T-helper 2 cell treated with Interferon-gamma antibody and Interleukin-4, amounts not matched to agents 5 μg/mL and 100 μg/mL, for 36 hours (primary cell): ENCODE measurements at regions not wholly inside any gene's neighbourhood (a gene's known extent, or its start where the extent isn't known, plus 50 kb on each side); places are given as distances from the start of the nearest gene placed in this dataset.

ENCODE experiments used
- DNase-seq: peaks from one replicate; pipeline ENCODE4 v3.0.0; 2021; ENCODE audit warnings: low spot score
- H3K27ac Mint-ChIP-seq: one replicate; pipeline ENCODE4 v1.8.0; 2021; ENCODE audit warnings: mild to moderate bottlenecking, mixed read lengths
- H3K27me3 Mint-ChIP-seq: one replicate; pipeline ENCODE4 v1.8.0; 2021; ENCODE audit warnings: low read depth, mixed read lengths
- H3K36me3 Mint-ChIP-seq: one replicate; pipeline ENCODE4 v1.8.0; 2021; ENCODE audit warnings: low read depth, mixed read lengths
- H3K4me1 Mint-ChIP-seq: one replicate; pipeline ENCODE4 v1.8.0; 2021; ENCODE audit warnings: low read depth, mixed read lengths
- H3K4me3 Mint-ChIP-seq: one replicate; pipeline ENCODE4 v1.8.0; 2022; ENCODE audit warnings: mild to moderate bottlenecking, moderate library complexity, mixed read lengths
- H3K9me3 Mint-ChIP-seq: one replicate; pipeline ENCODE4 v1.8.0; 2021; ENCODE audit warnings: mixed read lengths

DNA sequence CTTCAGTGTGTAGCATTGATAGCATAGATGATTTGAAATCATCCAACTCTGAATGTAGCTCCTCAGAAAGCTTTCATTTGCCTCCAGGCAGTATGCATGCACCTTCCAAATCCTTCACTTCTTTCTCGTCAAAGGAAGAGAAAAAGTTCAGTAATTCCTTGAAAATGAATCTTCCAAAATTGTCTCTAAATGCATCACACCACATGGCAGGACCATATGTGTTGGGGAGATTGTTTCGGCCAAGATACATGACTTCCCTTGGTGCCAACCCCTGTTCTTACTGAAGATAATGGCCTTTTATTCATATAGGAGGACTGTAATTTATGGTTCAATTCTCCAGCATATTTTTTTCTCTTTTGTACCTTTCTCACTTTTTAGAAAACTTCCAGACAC is 315.6 kb upstream of the SPRY2 start:
- peaks cover 38% of the 10 kb centered on the region for H3K9me3 Mint-ChIP-seq
- no peak overlapping the region for H3K4me3 Mint-ChIP-seq
- no peak for DNase-seq
- H3K36me3 Mint-ChIP-seq, result no peaks in the 10 kb centered on the region
- H3K27ac Mint-ChIP-seq, result no peak overlapping the region
- no peaks in the 10 kb centered on the region for H3K4me1 Mint-ChIP-seq
- no peaks in the 10 kb centered on the region for H3K27me3 Mint-ChIP-seq

DNA sequence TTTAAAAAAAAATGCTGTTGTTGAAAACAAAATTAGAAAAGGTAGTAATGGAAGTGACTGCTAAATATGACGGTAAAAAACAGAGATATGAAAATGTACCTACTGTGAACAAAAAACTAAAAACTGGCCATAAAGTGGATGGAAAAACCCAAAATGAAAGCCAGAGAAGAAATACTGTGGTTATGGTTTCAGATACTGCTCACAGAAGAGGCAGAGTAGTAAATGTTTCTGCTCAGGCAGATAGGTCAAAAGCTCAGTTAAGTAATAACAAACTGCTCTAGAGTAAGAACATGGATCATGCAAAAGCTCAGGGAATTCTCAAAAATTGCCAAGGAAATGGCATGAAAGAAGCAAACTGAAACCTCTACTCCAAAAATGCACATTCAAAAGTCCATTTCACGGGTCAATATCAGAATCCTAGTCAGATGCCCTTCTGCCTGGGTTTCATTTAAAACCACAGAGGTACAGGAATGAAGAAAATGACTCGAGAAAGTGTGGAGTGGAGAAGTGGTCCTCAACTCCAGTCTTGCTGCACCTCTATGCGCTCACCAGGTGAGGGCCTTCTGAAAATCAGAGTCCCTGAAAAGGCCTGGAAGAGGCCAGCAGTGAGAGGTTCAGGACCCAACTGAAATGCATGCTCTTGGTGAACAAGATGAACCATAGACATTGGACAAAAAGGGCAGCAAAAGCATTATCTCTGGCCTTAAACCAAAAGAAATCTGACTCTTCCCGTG is 315.0 kb upstream of the SPRY2 start:
- peaks cover 33% of the 10 kb centered on the region for H3K9me3 Mint-ChIP-seq
- no peaks in the 10 kb centered on the region for H3K36me3 Mint-ChIP-seq
- no peaks in the 10 kb centered on the region for H3K27me3 Mint-ChIP-seq
- DNase-seq, result no peak
- no peaks in the 10 kb centered on the region for H3K4me1 Mint-ChIP-seq
- no peak overlapping the region for H3K4me3 Mint-ChIP-seq
- H3K27ac Mint-ChIP-seq, result no peak overlapping the region

- Mint-ChIP-seq H3K4me3 (no peak overlapping the region), H3K36me3 (no peaks in the 10 kb centered on the region), H3K4me1 (no peaks in the 10 kb centered on the region), H3K27ac (no peak overlapping the region), H3K9me3 (peaks cover 35% of the 10 kb centered on the region), H3K27me3 (no peaks in the 10 kb centered on the region)
- DNase-seq, result no peak
Observed at GRCh38 chr13:80654638-80655249, 313.8 kb upstream of the SPRY2 start.

DNA sequence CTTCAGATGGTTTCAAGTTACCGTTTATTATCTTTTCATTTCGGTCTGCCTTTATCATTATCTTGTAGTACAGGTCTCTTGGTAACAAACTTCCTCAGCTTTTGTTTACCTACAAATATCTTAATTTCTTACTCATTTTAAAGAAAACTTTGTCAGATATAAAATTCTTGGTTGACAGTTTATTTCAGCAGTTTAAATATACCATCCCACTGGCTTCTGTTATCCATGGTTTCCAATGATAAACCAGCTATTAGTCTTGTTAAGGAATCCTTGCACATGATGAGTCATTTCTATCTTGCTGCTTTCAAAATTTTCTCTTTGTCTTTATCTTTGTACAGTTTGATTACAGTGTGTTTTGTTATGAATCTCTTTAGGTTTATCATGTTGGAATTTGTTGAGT is 308.3 kb upstream of the SPRY2 start:
- H3K36me3 Mint-ChIP-seq, result no peaks in the 10 kb centered on the region
- peaks cover 11% of the 10 kb centered on the region for H3K9me3 Mint-ChIP-seq
- H3K27ac Mint-ChIP-seq, result no peak overlapping the region
- H3K27me3 Mint-ChIP-seq, result no peaks in the 10 kb centered on the region
- no peak overlapping the region for H3K4me3 Mint-ChIP-seq
- H3K4me1 Mint-ChIP-seq, result no peaks in the 10 kb centered on the region
- DNase-seq, result no peak

DNA sequence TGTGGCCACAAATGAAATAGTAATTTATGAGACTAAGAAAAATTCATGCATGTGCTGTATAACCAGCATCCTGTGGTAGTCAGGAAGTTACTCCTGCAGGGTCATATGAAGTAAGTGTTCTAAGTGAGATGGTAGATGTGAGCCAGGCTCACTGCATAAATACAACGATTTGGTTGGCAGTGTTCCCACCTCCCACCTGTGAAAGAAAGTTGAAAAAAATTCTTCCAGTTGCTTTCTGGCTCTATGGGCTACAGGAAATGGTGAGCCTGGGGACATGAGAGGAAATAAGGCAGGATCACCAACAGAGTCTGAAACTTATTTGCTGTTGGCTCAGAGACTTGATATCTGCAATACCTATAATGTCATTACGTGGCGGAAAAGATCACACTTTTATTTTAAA is 301.7 kb upstream of the SPRY2 start:
- no peaks in the 10 kb centered on the region for H3K4me1 Mint-ChIP-seq
- no peak overlapping the region for H3K27ac Mint-ChIP-seq
- no peaks in the 10 kb centered on the region for H3K27me3 Mint-ChIP-seq
- H3K9me3 Mint-ChIP-seq, result no peaks in the 10 kb centered on the region
- DNase-seq, result no peak
- H3K36me3 Mint-ChIP-seq, result no peaks in the 10 kb centered on the region
- H3K4me3 Mint-ChIP-seq, result no peak overlapping the region

DNA sequence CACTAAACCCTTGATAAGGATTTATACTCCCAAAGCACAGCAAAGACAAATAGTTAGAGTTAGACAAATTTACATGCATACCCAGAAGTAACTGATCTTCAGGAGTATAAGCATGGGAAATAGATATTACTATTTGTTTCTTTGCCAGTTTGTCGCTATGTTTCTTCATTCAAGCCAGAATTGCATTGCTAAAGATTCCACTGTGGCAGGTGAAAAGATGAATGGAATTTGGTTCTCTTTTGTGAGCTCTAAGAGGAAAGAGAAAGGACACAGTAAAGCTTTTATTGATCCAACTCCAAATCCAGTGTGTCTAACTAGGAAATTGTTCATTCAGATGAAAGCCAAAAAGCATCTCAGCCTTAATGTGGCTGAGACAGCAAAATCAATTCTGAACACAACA is 292.3 kb upstream of the SPRY2 start:
- no peak for DNase-seq
- no peaks in the 10 kb centered on the region for H3K4me1 Mint-ChIP-seq
- H3K27me3 Mint-ChIP-seq, result no peaks in the 10 kb centered on the region
- H3K27ac Mint-ChIP-seq, result no peak overlapping the region
- H3K9me3 Mint-ChIP-seq, result peaks cover 5% of the 10 kb centered on the region
- H3K36me3 Mint-ChIP-seq, result no peaks in the 10 kb centered on the region
- H3K4me3 Mint-ChIP-seq, result no peak overlapping the region

DNA sequence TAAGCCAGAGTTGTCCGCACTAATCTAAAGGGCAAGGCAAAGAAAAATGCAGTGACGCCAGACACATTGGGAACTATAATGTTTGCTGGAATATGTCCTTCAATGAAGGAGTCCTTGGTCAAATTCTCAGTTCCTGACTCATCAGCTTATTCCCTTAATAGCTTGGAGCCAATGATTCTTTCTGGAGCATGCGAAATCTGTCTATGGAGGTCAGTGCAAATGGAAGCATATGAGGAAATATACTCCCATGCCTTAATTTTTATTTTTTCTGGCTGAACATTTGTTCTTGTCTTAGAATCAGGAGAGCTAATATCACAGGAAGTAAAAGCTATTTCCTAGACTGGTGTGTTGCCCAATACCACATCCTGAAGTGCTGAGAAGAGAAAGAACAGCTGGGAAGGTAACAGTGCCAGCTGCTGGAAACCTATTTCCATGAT is 289.8 kb upstream of the SPRY2 start:
- peaks cover 5% of the 10 kb centered on the region for H3K9me3 Mint-ChIP-seq
- no peaks in the 10 kb centered on the region for H3K36me3 Mint-ChIP-seq
- H3K4me1 Mint-ChIP-seq, result no peaks in the 10 kb centered on the region
- H3K4me3 Mint-ChIP-seq, result no peak overlapping the region
- H3K27ac Mint-ChIP-seq, result no peak overlapping the region
- no peaks in the 10 kb centered on the region for H3K27me3 Mint-ChIP-seq
- DNase-seq, result no peak

- H3K27me3 Mint-ChIP-seq, result no peaks in the 10 kb centered on the region
- peaks cover 5% of the 10 kb centered on the region for H3K9me3 Mint-ChIP-seq
- H3K4me1 Mint-ChIP-seq, result no peaks in the 10 kb centered on the region
- DNase-seq, result no peak
- H3K4me3 Mint-ChIP-seq, result no peak overlapping the region
- H3K27ac Mint-ChIP-seq, result no peak overlapping the region
- no peaks in the 10 kb centered on the region for H3K36me3 Mint-ChIP-seq
Observed at GRCh38 chr13:80618781-80619180, 277.9 kb upstream of the SPRY2 start.

DNA sequence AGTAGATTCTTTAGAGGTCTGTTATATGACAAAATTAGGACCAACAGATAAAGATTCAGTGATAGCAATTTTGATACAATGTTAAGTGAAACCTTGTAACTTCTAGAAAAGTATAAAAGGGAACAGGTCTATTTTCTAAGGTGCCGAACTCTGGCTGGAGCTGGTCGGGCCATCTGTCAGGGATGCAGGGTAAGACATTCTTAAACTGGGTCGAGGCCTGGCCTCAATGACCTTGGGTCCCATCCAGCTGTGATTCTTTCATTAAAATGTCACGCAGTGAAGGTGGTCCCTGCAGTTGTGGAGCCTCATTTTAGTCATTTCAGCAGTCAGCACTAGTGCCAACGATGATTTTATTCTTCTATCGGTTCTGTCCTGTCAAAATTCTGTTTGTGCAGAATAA is 271.9 kb upstream of the SPRY2 start:
- Mint-ChIP-seq H3K9me3 (peaks cover 3% of the 10 kb centered on the region), H3K27ac (no peak overlapping the region), H3K36me3 (no peaks in the 10 kb centered on the region), H3K27me3 (no peaks in the 10 kb centered on the region), H3K4me1 (no peaks in the 10 kb centered on the region), H3K4me3 (no peak overlapping the region)
- DNase-seq, result no peak

GRCh38 chr13:80611310-80611709 is 270.4 kb upstream of the SPRY2 start:
- Mint-ChIP-seq H3K9me3 (peaks cover 11% of the 10 kb centered on the region), H3K27ac (no peak overlapping the region), H3K36me3 (no peaks in the 10 kb centered on the region), H3K27me3 (no peaks in the 10 kb centered on the region), H3K4me3 (no peak overlapping the region), H3K4me1 (no peaks in the 10 kb centered on the region)
- no peak for DNase-seq

- no peak overlapping the region for H3K4me3 Mint-ChIP-seq
- no peaks in the 10 kb centered on the region for H3K36me3 Mint-ChIP-seq
- H3K4me1 Mint-ChIP-seq, result no peaks in the 10 kb centered on the region
- H3K9me3 Mint-ChIP-seq, result peaks cover 11% of the 10 kb centered on the region
- H3K27ac Mint-ChIP-seq, result no peak overlapping the region
- H3K27me3 Mint-ChIP-seq, result no peaks in the 10 kb centered on the region
- DNase-seq, result no peak
Observed at GRCh38 chr13:80605716-80606115, 264.8 kb upstream of the SPRY2 start.

GRCh38 chr13:80605011-80605410 is 264.1 kb upstream of the SPRY2 start:
- Mint-ChIP-seq H3K9me3 (peaks cover 11% of the 10 kb centered on the region), H3K4me3 (no peak overlapping the region), H3K27ac (no peak overlapping the region)

DNA sequence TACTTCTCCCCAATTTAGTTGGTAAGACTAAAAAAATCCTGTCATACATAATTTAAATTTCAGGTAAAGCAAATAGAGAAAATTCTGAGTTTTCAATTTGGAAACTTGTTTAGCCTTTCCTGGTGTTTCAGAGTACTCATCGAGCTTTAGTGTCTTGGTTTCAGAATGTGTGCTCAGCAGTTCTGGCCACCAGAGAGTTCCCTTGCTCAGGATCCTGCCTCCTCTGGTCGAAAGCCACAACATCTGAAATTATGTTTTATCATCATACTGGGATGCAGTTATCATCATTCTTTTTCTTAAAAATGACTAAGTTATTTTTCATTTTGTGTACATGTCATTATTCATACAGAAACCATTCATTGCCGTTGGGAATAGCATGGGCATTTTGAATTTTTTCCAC is 263.2 kb upstream of the SPRY2 start:
- Mint-ChIP-seq H3K9me3 (peaks cover 11% of the 10 kb centered on the region), H3K4me1 (no peaks in the 10 kb centered on the region), H3K4me3 (no peak overlapping the region), H3K27me3 (no peaks in the 10 kb centered on the region), H3K27ac (no peak overlapping the region), H3K36me3 (no peaks in the 10 kb centered on the region)
- no peak for DNase-seq

More at GRCh38 chr13:80605011-80605410, 264.1 kb upstream of the SPRY2 start:
- Mint-ChIP-seq H3K4me1 (no peaks in the 10 kb centered on the region), H3K36me3 (no peaks in the 10 kb centered on the region), H3K27me3 (no peaks in the 10 kb centered on the region)
- DNase-seq, result no peak

DNA sequence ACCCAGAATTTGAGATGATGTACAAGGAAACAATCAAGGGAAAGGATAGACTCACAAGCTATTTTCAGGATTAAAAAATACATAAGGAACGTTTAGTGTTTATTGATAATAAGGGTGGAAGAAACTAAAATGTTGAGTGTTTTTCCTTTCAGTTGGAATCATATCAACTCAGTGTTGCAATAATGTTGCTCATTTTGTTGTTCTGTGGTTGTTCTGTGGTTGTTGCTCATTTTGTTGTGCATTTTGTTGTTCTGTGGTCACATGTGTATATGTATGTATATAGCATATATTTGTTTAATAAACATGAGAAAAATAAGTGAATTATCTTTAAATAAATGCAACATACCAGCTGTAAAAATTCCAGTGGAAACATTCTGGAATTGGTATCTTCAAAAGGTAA is 262.4 kb upstream of the SPRY2 start:
- H3K36me3 Mint-ChIP-seq, result no peaks in the 10 kb centered on the region
- H3K4me1 Mint-ChIP-seq, result no peaks in the 10 kb centered on the region
- H3K27me3 Mint-ChIP-seq, result no peaks in the 10 kb centered on the region
- no peak overlapping the region for H3K4me3 Mint-ChIP-seq
- H3K27ac Mint-ChIP-seq, result no peak overlapping the region
- H3K9me3 Mint-ChIP-seq, result peaks cover 8% of the 10 kb centered on the region
- no peak for DNase-seq

GRCh38 chr13:80599765-80600164 is 258.8 kb upstream of the SPRY2 start:
- Mint-ChIP-seq H3K36me3 (no peaks in the 10 kb centered on the region), H3K9me3 (no peaks in the 10 kb centered on the region), H3K4me1 (no peaks in the 10 kb centered on the region), H3K27ac (no peak overlapping the region), H3K27me3 (no peaks in the 10 kb centered on the region), H3K4me3 (no peak overlapping the region)
- no peak for DNase-seq
